Central memory CD8-positive, alpha-beta T cell (primary cell): ENCODE measurements at regions not wholly inside any gene's neighbourhood (a gene's known extent, or its start where the extent isn't known, plus 50 kb on each side); places are given as distances from the start of the nearest gene placed in this dataset.

Experiments
- ATAC-seq: fragments of 150-1000 bp; cut with Tn5 transposase; replicated peaks from 2 replicates; pipeline ENCODE4 v1.10.0; 2022; ENCODE audit warnings: mild to moderate bottlenecking, moderate FRiP score, moderate number of reproducible peaks; ENCODE audit not compliant: poor library complexity, severe bottlenecking; ENCODE audit errors: extremely low read depth
- DNase-seq, 2 donors: peaks; one replicate each; pipeline ENCODE4 v3.0.0; 2021; ENCODE audit warnings: low spot score in 2 of 2
- H3K27ac Mint-ChIP-seq: one replicate; pipeline ENCODE4 v1.8.0; 2022; ENCODE audit warnings: low read depth, mild to moderate bottlenecking, moderate library complexity, mixed read lengths
- H3K27me3 Mint-ChIP-seq: one replicate; pipeline ENCODE4 v1.8.0; 2022; ENCODE audit warnings: mixed read lengths
- H3K36me3 Mint-ChIP-seq: one replicate; pipeline ENCODE4 v1.8.0; 2022; ENCODE audit warnings: mild to moderate bottlenecking, moderate library complexity, mixed read lengths; ENCODE audit not compliant: insufficient read depth
- H3K4me1 Mint-ChIP-seq: one replicate; pipeline ENCODE4 v1.8.0; 2022; ENCODE audit warnings: mixed read lengths
- H3K4me3 Mint-ChIP-seq: one replicate; pipeline ENCODE4 v1.8.0; 2022; ENCODE audit warnings: mild to moderate bottlenecking, moderate library complexity, mixed read lengths
- H3K9me3 Mint-ChIP-seq: one replicate; pipeline ENCODE4 v1.8.0; 2022; ENCODE audit warnings: mixed read lengths

DNA sequence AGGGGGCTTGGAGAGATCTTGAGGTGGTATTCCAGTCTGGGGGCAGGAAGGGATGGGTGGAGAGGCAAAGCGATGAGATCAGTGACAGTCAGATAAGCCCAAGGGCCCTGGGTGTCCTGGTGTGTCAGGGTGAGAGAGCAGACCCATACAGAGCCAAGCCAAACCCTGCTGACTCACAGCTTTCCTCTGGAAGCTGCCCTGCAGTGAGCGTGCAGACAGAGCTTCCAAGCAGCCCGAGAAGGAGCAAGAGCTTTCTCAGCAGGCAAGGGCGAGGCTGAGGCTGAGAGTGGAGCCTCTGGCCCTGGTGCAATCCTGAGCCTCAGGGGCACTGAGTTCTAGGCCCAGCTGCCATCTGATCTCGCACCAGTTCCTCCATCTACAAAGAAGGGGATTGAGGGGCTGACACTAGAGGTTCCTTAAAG is 91.1 kb upstream of the HIVEP1 start:
- Mint-ChIP-seq H3K4me3 (no peak overlapping the region), H3K27ac (no peak overlapping the region), H3K4me1 (no peaks in the 10 kb centered on the region), H3K36me3 (no peaks in the 10 kb centered on the region), H3K27me3 (peaks cover 6% of the 10 kb centered on the region), H3K9me3 (no peaks in the 10 kb centered on the region)
- no peak for ATAC-seq
- no peak for DNase-seq

- no peaks in the 10 kb centered on the region for H3K36me3 Mint-ChIP-seq
Measured at GRCh38 chr6:11920566-11920965, 91.5 kb upstream of the HIVEP1 start.

GRCh38 chr6:11919771-11920440 is 92.2 kb upstream of the HIVEP1 start:
- Mint-ChIP-seq H3K4me1 (no peaks in the 10 kb centered on the region), H3K27me3 (no peaks in the 10 kb centered on the region), H3K9me3 (no peaks in the 10 kb centered on the region), H3K4me3 (no peak overlapping the region), H3K36me3 (no peaks in the 10 kb centered on the region), H3K27ac (no peak overlapping the region)
- no peak for DNase-seq
- ATAC-seq = no peak

More at GRCh38 chr6:11920566-11920965, 91.5 kb upstream of the HIVEP1 start:
- H3K27me3 Mint-ChIP-seq = peaks cover 2% of the 10 kb centered on the region
- DNase-seq = no peak
- ATAC-seq = no peak
- H3K9me3 Mint-ChIP-seq = no peaks in the 10 kb centered on the region
- H3K4me3 Mint-ChIP-seq = no peak overlapping the region
- no peak overlapping the region for H3K27ac Mint-ChIP-seq
- no peaks in the 10 kb centered on the region for H3K4me1 Mint-ChIP-seq

GRCh38 chr6:11918739-11919605 is 93.1 kb upstream of the HIVEP1 start:
- H3K9me3 Mint-ChIP-seq = no peaks in the 10 kb centered on the region
- no peak for DNase-seq
- no peaks in the 10 kb centered on the region for H3K4me1 Mint-ChIP-seq

DNA sequence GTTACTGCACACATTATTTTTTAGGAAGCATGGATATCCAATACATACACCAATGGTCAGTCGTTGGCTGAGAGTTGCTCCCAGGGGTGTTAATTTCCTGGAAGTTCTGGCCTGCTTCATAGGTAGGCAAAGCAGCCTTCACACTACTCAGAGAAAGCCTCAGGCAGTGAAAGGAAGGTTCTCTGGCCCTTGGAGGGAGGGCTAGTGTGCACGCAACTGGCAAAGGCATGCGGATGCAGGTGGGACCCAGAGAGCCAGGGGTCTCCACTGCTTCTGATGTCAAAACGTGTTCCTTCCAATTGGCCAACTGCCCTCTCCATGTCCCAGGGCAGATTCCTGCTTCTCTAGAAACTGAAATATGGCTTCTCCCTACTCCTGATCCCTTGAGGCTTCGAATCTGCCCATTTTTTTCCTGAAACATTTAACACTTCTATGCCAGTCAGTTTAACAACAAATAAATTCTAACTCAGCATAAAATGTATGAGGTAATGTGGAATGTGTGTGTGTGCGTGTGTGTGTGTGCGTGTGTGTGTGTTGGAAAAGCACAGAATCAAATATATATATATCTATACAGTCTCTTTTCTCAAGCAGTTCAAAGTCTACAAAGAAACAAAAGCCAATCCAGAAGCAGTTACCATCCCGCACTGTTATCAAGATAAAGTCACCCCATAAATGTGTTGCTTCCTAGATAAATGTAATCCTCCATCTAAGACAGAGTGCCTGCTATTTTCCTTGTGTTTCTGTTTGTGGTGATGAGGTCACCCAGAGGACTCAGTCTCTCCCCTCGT is 94.0 kb upstream of the HIVEP1 start:
- Mint-ChIP-seq H3K9me3 (no peaks in the 10 kb centered on the region), H3K4me1 (no peaks in the 10 kb centered on the region), H3K27me3 (no peaks in the 10 kb centered on the region), H3K4me3 (no peak overlapping the region), H3K27ac (no peak overlapping the region), H3K36me3 (no peaks in the 10 kb centered on the region)
- DNase-seq (no peak), ATAC-seq (no peak)

More at GRCh38 chr6:11918739-11919605, 93.1 kb upstream of the HIVEP1 start:
- H3K4me3 Mint-ChIP-seq = no peak overlapping the region
- H3K27ac Mint-ChIP-seq = no peak overlapping the region
- ATAC-seq = no peak
- H3K36me3 Mint-ChIP-seq = no peaks in the 10 kb centered on the region
- H3K27me3 Mint-ChIP-seq = no peaks in the 10 kb centered on the region

DNA sequence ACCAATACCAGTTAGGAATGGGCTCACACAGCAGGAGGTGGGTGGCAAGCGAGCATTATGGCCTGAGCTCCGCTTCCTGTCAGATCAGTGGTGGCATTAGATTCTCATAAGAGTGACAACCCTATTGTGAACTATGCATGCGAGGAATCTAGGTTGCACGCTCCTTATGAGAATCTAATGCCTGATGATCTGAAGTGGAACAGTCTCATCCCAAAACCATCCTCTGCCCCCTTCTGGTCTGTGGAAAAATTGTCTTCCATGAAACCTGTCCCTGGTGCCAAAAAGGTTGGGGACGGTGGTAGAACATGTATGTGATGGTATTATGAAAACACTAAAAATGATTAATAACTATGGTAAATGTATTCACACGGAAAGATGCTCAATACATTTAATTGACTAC is 99.7 kb upstream of the HIVEP1 start:
- no peaks in the 10 kb centered on the region for H3K4me1 Mint-ChIP-seq
- H3K27me3 Mint-ChIP-seq = peaks cover 12% of the 10 kb centered on the region
- H3K36me3 Mint-ChIP-seq = no peaks in the 10 kb centered on the region
- ATAC-seq (no peak), DNase-seq (no peak)
- no peak overlapping the region for H3K27ac Mint-ChIP-seq
- H3K9me3 Mint-ChIP-seq = no peaks in the 10 kb centered on the region
- H3K4me3 Mint-ChIP-seq = no peak overlapping the region

DNA sequence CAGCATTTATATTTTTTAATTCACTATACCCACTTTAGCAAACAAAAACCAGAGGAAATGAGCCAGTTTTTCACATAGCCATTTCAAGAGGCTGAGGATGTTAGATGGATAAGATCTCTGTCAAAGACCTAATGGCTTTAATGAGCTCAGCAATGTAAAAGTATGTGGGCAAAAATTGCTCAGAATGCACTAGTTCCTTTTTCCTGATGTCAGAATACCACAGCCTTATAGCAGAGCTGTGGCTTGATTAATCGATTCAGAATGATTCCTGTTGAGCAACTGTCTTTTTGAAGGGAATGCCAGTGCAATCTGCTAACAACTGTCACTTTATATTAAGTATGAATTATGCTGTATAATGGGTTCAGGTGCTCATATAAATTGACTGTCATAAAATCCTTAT is 100.6 kb upstream of the HIVEP1 start:
- H3K36me3 Mint-ChIP-seq = no peaks in the 10 kb centered on the region
- no peak for DNase-seq
- ATAC-seq = no peak

GRCh38 chr6:11909696-11910132 is 102.4 kb upstream of the HIVEP1 start:
- no peaks in the 10 kb centered on the region for H3K4me1 Mint-ChIP-seq
- peaks cover 31% of the 10 kb centered on the region for H3K27me3 Mint-ChIP-seq
- ATAC-seq (no peak), DNase-seq (no peak)
- H3K9me3 Mint-ChIP-seq = no peaks in the 10 kb centered on the region
- H3K36me3 Mint-ChIP-seq = no peaks in the 10 kb centered on the region
- no peak overlapping the region for H3K27ac Mint-ChIP-seq
- H3K4me3 Mint-ChIP-seq = no peak overlapping the region

More for the DNA sequence above, 100.6 kb upstream of the HIVEP1 start:
- Mint-ChIP-seq H3K27ac (no peak overlapping the region), H3K4me3 (no peak overlapping the region), H3K9me3 (no peaks in the 10 kb centered on the region), H3K27me3 (peaks cover 20% of the 10 kb centered on the region), H3K4me1 (no peaks in the 10 kb centered on the region)

- ATAC-seq (no peak), DNase-seq (no peak)
- Mint-ChIP-seq H3K4me3 (no peak overlapping the region), H3K27ac (no peak overlapping the region), H3K27me3 (peaks cover 43% of the 10 kb centered on the region), H3K4me1 (no peaks in the 10 kb centered on the region), H3K36me3 (no peaks in the 10 kb centered on the region), H3K9me3 (no peaks in the 10 kb centered on the region)
Measured at GRCh38 chr6:11908436-11909105, 103.5 kb upstream of the HIVEP1 start.

- DNase-seq (no peak), ATAC-seq (no peak)
- H3K9me3 Mint-ChIP-seq = no peaks in the 10 kb centered on the region
- peaks cover 9% of the 10 kb centered on the region for H3K4me1 Mint-ChIP-seq
- peaks cover 79% of the 10 kb centered on the region for H3K27me3 Mint-ChIP-seq
- H3K36me3 Mint-ChIP-seq = no peaks in the 10 kb centered on the region
- no peak overlapping the region for H3K4me3 Mint-ChIP-seq
- H3K27ac Mint-ChIP-seq = no peak overlapping the region
Measured at GRCh38 chr6:11903645-11904044, 108.5 kb upstream of the HIVEP1 start.

DNA sequence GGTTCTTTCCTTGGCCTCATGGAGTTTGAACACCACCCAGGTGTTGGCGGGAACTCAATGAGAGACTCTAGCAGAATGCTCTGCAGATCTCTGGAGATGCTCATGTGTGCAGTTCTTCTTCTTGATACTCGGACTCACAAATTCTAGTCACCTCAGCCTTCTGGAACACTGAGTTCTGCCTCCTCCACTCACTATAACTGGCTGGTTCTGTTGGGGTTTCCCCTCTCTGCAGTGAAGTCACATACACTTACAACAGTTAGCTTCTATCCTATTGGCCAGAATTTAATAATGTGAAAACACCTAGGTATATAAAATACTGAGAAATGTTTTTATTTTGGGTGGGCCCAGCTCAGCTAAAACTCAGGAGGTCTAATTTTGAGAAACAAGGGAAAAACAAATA is 109.6 kb upstream of the HIVEP1 start:
- Mint-ChIP-seq H3K27ac (no peak overlapping the region), H3K27me3 (peaks cover 68% of the 10 kb centered on the region), H3K4me1 (peaks cover 9% of the 10 kb centered on the region), H3K36me3 (no peaks in the 10 kb centered on the region), H3K9me3 (no peaks in the 10 kb centered on the region), H3K4me3 (no peak overlapping the region)
- DNase-seq (no peak), ATAC-seq (no peak)
